GM18909 (cell line): ENCODE measurements at regions not wholly inside any gene's neighbourhood (a gene's known extent, or its start where the extent isn't known, plus 50 kb on each side); places are given as distances from the start of the nearest gene placed in this dataset.
"Not testable (repeated sequence)": the region's sequence is repeated elsewhere in the genome, so short reads cannot be mapped to it uniquely, and the experiment has no call there.

Experiments used
- ATAC-seq: cut with Tn5 transposase; IDR thresholded peaks from one replicate; pipeline ENCODE4 v1.9.1; 2021; ENCODE audit warnings: mild to moderate bottlenecking; ENCODE audit not compliant: unreplicated experiment, poor library complexity

GRCh38 chr10:81674941-81675340 is 200.1 kb upstream of the NRG3 start:
- no peak for ATAC-seq

DNA sequence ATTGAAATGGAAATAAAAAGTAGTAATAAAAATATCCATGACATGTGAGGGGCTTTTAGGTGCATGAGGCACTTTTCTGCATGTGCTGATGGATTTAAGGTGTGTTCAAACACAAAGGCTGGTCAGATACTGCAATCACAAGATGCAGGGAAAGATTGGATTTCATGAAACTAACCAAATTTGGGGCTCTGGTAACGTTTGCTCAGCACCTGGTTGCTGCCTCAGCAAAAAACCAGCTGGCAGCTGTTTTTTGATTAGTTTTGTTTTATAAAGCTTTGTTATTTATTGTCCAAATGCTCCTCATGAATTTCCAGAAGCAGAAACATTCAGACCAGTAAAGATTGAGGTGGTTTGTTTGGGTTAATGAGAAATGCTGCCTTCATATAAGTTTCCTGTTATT is 195.7 kb upstream of the NRG3 start:
- no peak for ATAC-seq

DNA sequence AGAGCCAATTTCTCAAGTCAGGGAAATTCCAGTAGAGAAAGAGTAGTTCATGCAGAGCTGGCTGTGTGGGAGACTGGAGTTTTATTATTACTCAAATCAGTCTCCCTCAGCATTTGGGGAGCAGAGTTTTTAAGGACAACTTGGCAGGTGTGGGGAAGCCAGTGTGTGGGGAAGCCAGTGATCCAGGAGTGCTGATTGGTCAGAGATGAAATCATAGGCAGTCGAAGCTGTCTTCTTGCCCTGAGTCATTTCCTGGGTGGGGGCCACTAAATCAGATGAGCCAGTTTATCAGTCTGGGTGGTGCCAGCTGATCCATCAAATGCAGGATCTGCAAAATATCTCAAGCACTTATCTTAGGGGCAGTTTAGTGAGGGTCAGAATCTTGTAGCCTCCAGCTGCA is 194.6 kb upstream of the NRG3 start:
- ATAC-seq, result no peak

DNA sequence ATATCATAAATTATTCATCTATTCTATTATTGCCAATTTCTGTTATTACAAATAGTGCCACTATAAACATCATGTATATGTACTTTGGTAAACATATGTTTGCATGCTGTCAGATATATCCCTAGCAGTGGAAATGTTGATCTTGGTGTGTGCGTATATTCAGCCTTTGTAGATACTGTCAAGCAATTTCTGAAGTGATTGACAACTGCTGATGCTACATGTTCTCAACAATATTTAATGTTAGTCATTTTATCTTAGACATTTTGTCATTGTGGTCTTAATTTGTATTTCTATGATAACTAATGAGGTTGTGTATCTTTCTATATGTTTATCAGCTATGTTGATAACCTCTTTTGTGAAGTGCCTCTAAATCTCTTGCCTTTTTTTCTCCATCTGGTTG is 186.5 kb upstream of the NRG3 start:
- no peak for ATAC-seq

DNA sequence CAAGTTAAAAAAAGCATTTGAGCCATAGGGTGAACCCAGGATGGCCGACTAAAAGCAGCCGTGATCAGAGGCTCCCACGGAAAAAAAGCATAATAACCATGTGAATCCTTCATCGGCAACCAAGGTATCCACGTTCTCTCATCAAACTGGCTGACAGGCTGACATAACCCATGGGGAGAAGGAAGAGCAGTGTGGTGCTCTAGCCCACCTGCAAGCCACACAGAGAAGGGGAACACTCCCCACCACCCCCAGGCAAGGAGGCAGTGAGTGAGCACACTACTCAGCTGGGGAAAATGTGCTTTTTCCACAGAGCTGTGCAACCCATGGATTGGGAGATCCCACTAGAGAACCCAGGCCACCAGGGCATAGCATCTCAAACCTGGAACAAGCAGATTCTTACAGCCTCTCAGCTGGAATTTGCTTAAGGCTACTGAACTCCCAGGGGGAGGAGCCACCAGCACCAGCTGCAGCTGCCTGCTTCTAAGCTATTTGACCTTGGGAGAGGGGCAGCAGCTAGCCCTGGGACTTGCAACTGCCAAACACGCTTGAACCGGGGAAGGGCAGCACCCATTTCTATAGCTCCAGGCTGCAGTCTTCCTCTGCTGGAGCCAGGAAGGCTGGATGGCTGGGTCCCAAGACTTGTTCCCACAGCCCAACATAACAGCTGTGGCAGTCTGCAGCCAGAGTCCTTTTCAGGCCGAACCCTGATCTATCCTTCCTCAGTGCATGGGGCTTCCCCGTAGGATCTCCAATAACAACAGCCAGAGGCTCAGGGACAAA is 178.2 kb upstream of the NRG3 start:
- no peak for ATAC-seq

GRCh38 chr10:81704596-81704995 is 170.4 kb upstream of the NRG3 start:
- no peak for ATAC-seq

GRCh38 chr10:81708416-81708815 is 166.6 kb upstream of the NRG3 start:
- no peak for ATAC-seq

DNA sequence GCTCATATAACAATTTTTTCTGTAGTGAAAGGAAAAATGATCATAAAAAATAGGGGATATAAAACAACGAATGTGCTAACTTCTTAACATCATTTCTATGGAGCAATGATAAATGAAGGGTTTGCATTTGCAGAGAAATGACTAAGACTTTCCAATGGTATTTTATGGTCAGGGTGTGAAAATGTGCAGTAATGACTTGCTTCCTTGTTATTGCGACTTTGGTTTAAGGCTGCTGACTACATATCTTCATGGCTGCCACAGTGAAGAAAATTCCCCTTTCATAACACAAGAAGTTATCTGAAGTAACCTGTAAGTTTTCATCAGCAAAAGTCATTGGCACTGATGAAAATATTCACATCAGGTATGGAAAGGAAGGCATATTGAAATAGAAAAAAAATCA is 166.1 kb upstream of the NRG3 start:
- ATAC-seq, result no peak

GRCh38 chr10:81722399-81722798 is 152.6 kb upstream of the NRG3 start:
- ATAC-seq, result no peak

DNA sequence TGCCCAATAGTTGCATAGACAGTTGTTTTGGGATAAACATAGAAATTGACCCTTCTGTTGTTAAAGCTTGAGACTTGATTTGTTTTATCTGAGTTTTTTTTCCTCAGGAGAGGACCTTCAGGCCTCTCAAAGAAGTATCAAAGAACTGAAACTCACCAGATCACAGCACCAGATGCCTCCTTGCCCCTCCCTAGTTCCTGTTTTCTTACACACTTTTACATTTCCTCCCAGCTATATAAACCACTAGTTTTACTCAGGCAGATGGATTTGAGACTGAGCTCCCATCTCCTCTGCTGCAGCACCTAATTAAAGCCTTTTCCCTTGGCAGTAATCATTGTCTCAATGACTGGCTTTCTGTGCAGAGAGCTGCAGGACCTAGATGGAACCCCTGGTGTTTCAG is 150.6 kb upstream of the NRG3 start:
- ATAC-seq, result no peak

DNA sequence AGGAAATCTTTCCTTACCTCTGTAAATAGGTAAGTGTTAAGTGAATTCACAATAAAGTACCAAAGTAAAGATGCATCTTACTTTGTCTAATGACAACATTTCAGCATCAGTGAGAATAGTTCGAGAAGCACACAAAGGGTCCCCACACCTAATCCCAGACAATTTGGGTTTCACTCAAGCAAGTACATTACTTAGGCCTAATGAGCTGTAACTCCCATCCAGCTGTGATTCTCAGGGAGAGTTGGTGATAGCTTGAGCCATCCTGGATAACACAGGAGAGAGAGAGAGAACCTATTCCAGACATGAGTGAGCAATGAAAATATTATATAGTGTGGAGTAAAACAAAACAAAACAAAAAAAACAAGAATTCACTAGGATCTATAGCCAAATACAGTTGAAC is 149.1 kb upstream of the NRG3 start:
- ATAC-seq, result no peak

GRCh38 chr10:81728692-81729091 is 146.3 kb upstream of the NRG3 start:
- no peak for ATAC-seq

DNA sequence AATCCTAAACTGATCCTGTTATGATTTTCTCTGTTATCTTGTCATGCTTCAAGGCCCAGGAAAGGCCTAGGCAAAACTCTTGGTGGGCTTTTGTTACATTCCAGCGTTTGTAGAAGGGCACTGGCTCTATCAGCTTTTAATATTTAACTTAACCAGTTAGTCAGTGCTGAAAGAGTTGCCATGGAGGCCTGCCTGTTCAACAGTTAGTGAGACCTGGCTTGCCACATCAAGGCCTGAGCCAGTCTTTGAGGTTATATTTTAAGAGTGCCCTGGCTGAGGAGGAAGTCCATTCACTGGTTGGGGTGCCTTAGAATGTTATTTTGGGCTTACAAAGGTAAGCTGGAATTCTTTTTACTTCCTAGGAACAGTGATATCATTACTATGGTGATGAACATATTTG is 144.1 kb upstream of the NRG3 start:
- ATAC-seq, result no peak

DNA sequence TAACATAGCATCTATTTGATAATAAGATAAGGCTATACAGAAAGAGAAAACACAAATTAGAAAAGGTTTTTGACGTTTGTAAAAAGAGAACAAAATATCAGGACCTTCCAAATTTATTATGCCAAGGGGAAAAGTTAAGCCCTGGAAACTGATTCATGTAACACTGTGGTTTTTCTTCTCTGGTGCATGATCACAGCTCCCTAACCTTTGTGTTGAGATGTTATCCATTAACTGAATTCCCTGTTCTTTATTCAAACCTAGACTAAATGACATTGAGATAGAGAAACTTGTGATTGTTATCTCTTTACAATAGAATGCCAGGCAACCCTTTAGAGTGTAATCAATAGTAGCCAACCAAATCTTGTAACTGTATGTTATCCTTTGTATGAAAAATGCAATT is 141.5 kb upstream of the NRG3 start:
- no peak for ATAC-seq

GRCh38 chr10:81735167-81735566 is 139.8 kb upstream of the NRG3 start:
- ATAC-seq, result not testable (repeated sequence)

DNA sequence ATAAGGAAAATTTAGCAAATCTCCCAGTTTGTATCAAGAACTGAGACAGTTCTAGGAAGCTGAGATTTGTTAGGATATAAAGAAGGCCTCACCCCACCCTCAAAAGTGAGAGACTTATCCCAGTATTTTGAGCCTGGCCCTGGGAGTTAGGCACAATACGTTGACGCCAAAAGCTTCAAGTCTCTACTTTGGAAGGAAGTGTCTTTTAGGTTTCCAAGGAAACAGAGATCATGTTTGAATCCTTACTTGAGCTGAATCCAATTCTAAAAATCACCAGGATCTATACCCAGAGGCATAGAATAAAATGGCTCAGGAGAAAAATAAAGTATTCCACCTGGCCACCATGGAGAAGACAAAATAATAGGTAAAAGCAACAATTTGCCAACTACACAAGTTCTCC is 115.9 kb upstream of the NRG3 start:
- no peak for ATAC-seq

DNA sequence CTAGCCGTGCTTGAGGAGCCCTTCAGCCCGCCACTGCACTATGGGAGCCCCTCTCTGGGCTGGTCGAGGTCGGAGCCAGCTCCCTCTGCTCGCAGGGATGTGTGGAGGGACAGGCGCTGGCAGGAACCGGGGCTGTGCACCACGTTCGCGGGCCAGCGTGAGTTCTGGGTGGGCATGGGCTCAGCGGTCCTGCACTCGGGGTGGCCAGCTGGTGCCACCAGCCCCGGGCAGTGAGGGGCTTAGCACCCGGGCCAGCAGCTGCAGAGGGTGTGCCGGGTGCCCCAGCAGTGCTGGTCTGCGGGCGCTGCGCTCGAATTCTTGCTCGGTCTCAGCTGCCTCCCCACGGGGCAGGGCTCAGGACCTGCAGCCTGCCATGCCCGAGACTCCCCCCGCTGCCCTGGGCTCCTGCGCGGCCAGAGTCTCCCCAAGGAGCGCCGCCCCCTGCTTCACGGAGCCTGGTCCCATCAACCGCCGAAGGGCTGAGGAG is 90.8 kb upstream of the NRG3 start:
- ATAC-seq, result no peak

GRCh38 chr10:81792729-81793128 is 82.3 kb upstream of the NRG3 start:
- ATAC-seq, result no peak

- ATAC-seq, result no peak
These were observed 68.2 kb upstream of the NRG3 start for GRCh38 chr10:81806842-81807241.

GRCh38 chr10:81814842-81815241 is 60.2 kb upstream of the NRG3 start:
- no peak for ATAC-seq

DNA sequence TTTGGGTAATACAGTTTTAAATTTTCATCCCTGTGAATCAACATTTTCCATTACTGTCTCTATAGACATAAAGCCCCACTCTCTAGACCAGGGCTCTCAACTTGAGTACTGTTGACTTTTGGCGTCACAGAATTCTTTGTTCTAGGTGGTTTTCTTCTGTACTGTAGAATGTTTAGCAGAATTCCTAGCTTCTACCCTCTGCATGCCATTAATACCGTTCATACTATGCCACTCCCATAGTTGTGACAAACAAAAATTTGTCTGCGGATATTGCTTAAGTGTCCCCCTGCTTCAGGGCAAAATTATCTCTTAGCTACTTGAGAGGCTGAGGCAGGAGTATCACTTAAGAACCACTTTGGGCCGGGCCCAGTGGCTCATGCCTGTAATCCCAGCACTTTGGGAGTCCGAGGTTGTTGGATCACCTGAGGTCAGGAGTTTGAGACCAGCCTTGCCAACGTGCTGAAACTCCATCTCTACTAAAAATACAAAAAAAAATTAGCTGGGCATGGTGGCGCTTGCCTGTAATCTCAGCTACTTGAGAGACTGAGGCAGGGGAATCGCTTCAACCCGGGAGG is 57.3 kb upstream of the NRG3 start:
- ATAC-seq, result no peak

DNA sequence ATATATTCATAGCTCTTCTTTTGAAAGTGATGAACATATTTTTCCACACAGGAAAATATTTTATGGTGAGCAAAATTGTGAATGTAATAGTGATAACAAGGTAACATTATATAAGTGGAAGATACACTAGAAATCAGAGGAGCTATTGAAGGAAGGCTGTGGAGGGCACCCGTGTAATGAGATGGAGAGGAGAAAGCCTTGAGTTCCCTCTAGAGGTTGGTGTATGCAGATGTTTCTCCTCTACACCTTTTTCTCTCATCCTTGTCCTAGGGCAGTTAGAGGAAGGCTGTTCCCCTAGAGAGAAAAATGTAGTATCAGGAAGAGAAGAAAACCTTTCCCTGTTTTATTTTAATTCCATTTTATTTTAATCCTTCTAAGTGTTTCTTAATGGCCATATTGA is 54.6 kb upstream of the NRG3 start:
- ATAC-seq, result no peak
